WTC11 (cell line): ENCODE measurements at regions not wholly inside any gene's neighbourhood (a gene's known extent, or its start where the extent isn't known, plus 50 kb on each side); places are given as distances from the start of the nearest gene placed in this dataset.

Experiments used
- ATAC-seq: fragments of 200-7000 bp; cut with Tn5 transposase; 2 replicates; pipeline ENCODE4 v1.10.0; 2021; ENCODE audit warnings: mild to moderate bottlenecking, moderate library complexity
- CTCF ChIA-PET: fragments of 300-600 bp; sonication (Branson Sonifier 250); formaldehyde crosslinking; loops from one replicate; lab custom pipeline; 2021; ENCODE audit warnings: antibody characterized with exemption; lab: Charles Lee
- POLR2A ChIA-PET: fragments of 350-600 bp; sonication (Branson Sonifier 250); formaldehyde crosslinking; loops from one replicate; lab custom pipeline; 2021; ENCODE audit warnings: antibody characterized with exemption; lab: Charles Lee
- DNase-seq: peaks from one replicate; pipeline ENCODE4 v3.0.0; 2021; ENCODE audit warnings: low spot score
- H3K27ac Mint-ChIP-seq: 2 replicates; pipeline ENCODE4 v1.8.0; 2021; ENCODE audit warnings: mixed read lengths
- H3K27me3 Mint-ChIP-seq: 2 replicates; pipeline ENCODE4 v1.8.0; 2021; ENCODE audit warnings: low read depth, mild to moderate bottlenecking, moderate library complexity, mixed read lengths
- H3K36me3 Mint-ChIP-seq: 2 replicates; pipeline ENCODE4 v1.8.0; 2021; ENCODE audit warnings: mixed read lengths
- H3K4me1 Mint-ChIP-seq: 2 replicates; pipeline ENCODE4 v1.8.0; 2022; ENCODE audit warnings: mixed read lengths
- H3K4me3 Mint-ChIP-seq: 2 replicates; pipeline ENCODE4 v1.8.0; 2021; ENCODE audit warnings: mild to moderate bottlenecking, moderate library complexity, mixed read lengths
- H3K9me3 Mint-ChIP-seq: 2 replicates; pipeline ENCODE4 v1.8.0; 2021; ENCODE audit warnings: mixed read lengths
- AFF4 ChIP-seq: sonication (generic); formaldehyde crosslinking; IDR thresholded peaks from 2 replicates; pipeline ENCODE4 v1.8.1; 2023; ENCODE audit warnings: mild to moderate bottlenecking, missing genetic modification reagents, borderline replicate concordance
- CREM ChIP-seq: sonication (generic); formaldehyde crosslinking; IDR thresholded peaks from 2 replicates; pipeline ENCODE4 v1.8.1; 2022; ENCODE audit warnings: mild to moderate bottlenecking, missing genetic modification reagents, moderate library complexity
- CTCF ChIP-seq: fragments of 200-600 bp; IDR thresholded peaks from 2 replicates; pipeline ENCODE4 v1.8.0; 2022; ENCODE audit warnings: antibody characterized with exemption
- E2F4 ChIP-seq: sonication (generic); formaldehyde crosslinking; IDR thresholded peaks from 2 replicates; pipeline ENCODE4 v1.8.1; 2022; ENCODE audit warnings: low read depth, mild to moderate bottlenecking, moderate library complexity, missing genetic modification reagents, borderline replicate concordance
- ESRRA ChIP-seq: sonication (generic); formaldehyde crosslinking; IDR thresholded peaks from 2 replicates; pipeline ENCODE4 v1.8.1; 2022; ENCODE audit warnings: mild to moderate bottlenecking, missing genetic modification reagents, borderline replicate concordance
- ETV6 ChIP-seq: sonication (generic); formaldehyde crosslinking; IDR thresholded peaks from 2 replicates; pipeline ENCODE4 v1.8.1; 2022; ENCODE audit warnings: mild to moderate bottlenecking, missing genetic modification reagents
- GABPB1 ChIP-seq: sonication (generic); formaldehyde crosslinking; IDR thresholded peaks from 2 replicates; pipeline ENCODE4 v1.8.1; 2023; ENCODE audit warnings: mild to moderate bottlenecking, missing genetic modification reagents
- IRF2 ChIP-seq: sonication (generic); formaldehyde crosslinking; IDR thresholded peaks from 2 replicates; pipeline ENCODE4 v1.8.0; 2022; ENCODE audit warnings: low read depth, missing genetic modification reagents, borderline replicate concordance
- MXD4 ChIP-seq: fragments of 250-450 bp; sonication (Bioruptor Pico); IDR thresholded peaks from 2 replicates; pipeline ENCODE4 v1.8.0; 2021; ENCODE audit warnings: mild to moderate bottlenecking, moderate library complexity, borderline replicate concordance
- NFATC4 ChIP-seq: fragments of 250-450 bp; sonication (Bioruptor Pico); IDR thresholded peaks from 2 replicates; pipeline ENCODE4 v1.9.0; 2021; ENCODE audit warnings: mild to moderate bottlenecking
- SMAD3 ChIP-seq: sonication (generic); formaldehyde crosslinking; IDR thresholded peaks from 2 replicates; pipeline ENCODE4 v1.8.0; 2022; ENCODE audit warnings: missing genetic modification reagents, mild to moderate bottlenecking, borderline replicate concordance
- SMAD4 ChIP-seq: sonication (generic); formaldehyde crosslinking; IDR thresholded peaks from 2 replicates; pipeline ENCODE4 v1.8.0; 2022; ENCODE audit warnings: mild to moderate bottlenecking, missing genetic modification reagents
- SP1 ChIP-seq: sonication (generic); formaldehyde crosslinking; conservative IDR thresholded peaks from 2 replicates; pipeline ENCODE4 v1.8.1; 2022; ENCODE audit warnings: missing genetic modification reagents
- USF2 ChIP-seq: sonication (generic); formaldehyde crosslinking; IDR thresholded peaks from 2 replicates; pipeline ENCODE4 v1.8.1; 2023; ENCODE audit warnings: mild to moderate bottlenecking, missing genetic modification reagents, moderate library complexity
- ZNF317 ChIP-seq: sonication (generic); formaldehyde crosslinking; IDR thresholded peaks from 2 replicates; pipeline ENCODE4 v1.8.1; 2023; ENCODE audit warnings: low read depth, mild to moderate bottlenecking, moderate library complexity, missing genetic modification reagents, borderline replicate concordance
- TF ChIP-seq, protein P1 (sequence below): sonication (generic); formaldehyde crosslinking; conservative IDR thresholded peaks from 2 replicates; pipeline ENCODE4 v1.8.1; 2022; ENCODE audit warnings: mild to moderate bottlenecking, missing genetic modification reagents
- TF ChIP-seq, protein P2 (sequence below): sonication (generic); formaldehyde crosslinking; IDR thresholded peaks from 2 replicates; pipeline ENCODE4 v1.8.1; 2023; ENCODE audit warnings: mild to moderate bottlenecking, missing genetic modification reagents

GRCh38 chr5:106858616-106859015 lies 812.1 kb downstream of the EFNA5 start:
- no peak for TF ChIP-seq ETV6
- TF ChIP-seq, protein P1, sequence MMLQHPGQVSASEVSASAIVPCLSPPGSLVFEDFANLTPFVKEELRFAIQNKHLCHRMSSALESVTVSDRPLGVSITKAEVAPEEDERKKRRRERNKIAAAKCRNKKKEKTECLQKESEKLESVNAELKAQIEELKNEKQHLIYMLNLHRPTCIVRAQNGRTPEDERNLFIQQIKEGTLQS = no peak
- TF ChIP-seq, all 79 proteins: peak for 0
- peaks cover 9% of the 10 kb centered on the region for H3K9me3 Mint-ChIP-seq
- no peak overlapping the region for H3K27ac Mint-ChIP-seq
- H3K4me3 Mint-ChIP-seq = no peak overlapping the region
- peaks cover 15% of the 10 kb centered on the region for H3K36me3 Mint-ChIP-seq
- ChIA-PET CTCF (interaction anchor here (0.6 kb wide), 1 partner anchor 390 kb away, joined by 3 read pairs; no protein-coding TSS in a partner anchor), POLR2A (no interaction called here)
- DNase-seq (no peak), ATAC-seq (peak; percentile 65)
- H3K4me1 Mint-ChIP-seq = peaks cover 35% of the 10 kb centered on the region
- no peaks in the 10 kb centered on the region for H3K27me3 Mint-ChIP-seq

DNA sequence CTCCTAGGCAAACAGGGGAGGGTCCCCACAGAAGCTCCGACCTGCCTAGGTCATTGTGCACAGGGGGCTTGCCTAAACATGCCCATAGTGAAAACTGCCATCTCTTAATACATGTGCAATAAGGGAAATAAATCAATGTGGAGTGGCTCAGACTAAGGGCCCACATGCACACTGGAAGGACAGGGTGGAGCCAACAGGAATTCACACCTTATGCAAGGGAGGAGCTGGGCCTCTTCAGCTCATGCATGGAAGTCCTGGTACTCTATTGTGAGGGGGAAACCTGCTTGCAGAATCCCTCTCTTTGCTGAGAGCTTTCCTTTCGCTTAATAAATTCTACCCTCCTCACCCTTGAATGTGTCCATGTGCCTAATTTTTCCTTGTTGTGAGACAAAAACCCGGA lies 815.8 kb downstream of the EFNA5 start:
- CTCF ChIA-PET = interaction anchor here (1.0 kb wide), 1 partner anchor 11 kb away, joined by 5 read pairs; no protein-coding TSS in a partner anchor
- TF ChIP-seq ZNF317 (CRISPR knock-in tag) = no peak
- no peak for TF ChIP-seq USF2 (CRISPR knock-in tag)
- TF ChIP-seq NFATC4 (CRISPR knock-in tag) = no peak
- TF ChIP-seq ETV6 = no peak
- TF ChIP-seq SMAD4 = no peak
- TF ChIP-seq CTCF = no peak
- TF ChIP-seq, protein P2, sequence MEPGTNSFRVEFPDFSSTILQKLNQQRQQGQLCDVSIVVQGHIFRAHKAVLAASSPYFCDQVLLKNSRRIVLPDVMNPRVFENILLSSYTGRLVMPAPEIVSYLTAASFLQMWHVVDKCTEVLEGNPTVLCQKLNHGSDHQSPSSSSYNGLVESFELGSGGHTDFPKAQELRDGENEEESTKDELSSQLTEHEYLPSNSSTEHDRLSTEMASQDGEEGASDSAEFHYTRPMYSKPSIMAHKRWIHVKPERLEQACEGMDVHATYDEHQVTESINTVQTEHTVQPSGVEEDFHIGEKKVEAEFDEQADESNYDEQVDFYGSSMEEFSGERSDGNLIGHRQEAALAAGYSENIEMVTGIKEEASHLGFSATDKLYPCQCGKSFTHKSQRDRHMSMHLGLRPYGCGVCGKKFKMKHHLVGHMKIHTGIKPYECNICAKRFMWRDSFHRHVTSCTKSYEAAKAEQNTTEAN = no peak
- TF ChIP-seq IRF2 (CRISPR knock-in tag) = no peak
- TF ChIP-seq ESRRA (CRISPR knock-in tag) = no peak
- TF ChIP-seq MXD4 = no peak
- TF ChIP-seq E2F4 = no peak
- no peak for TF ChIP-seq AFF4 (CRISPR knock-in tag)
- TF ChIP-seq CREM (CRISPR knock-in tag) = no peak
- no peak for TF ChIP-seq GABPB1 (CRISPR knock-in tag)
- no peak for TF ChIP-seq SMAD3 (CRISPR knock-in tag)
- no peak for TF ChIP-seq SP1 (CRISPR knock-in tag)
- H3K27me3 Mint-ChIP-seq = no peaks in the 10 kb centered on the region
- no peak overlapping the region for H3K27ac Mint-ChIP-seq
- POLR2A ChIA-PET = no interaction called here
- peak; percentile 39; the same call in 1 of the 2 replicates for ATAC-seq
- peaks cover 9% of the 10 kb centered on the region for H3K9me3 Mint-ChIP-seq
- no peak overlapping the region for H3K4me3 Mint-ChIP-seq
- H3K4me1 Mint-ChIP-seq = peaks cover 31% of the 10 kb centered on the region
- peaks cover 15% of the 10 kb centered on the region for H3K36me3 Mint-ChIP-seq
- DNase-seq = no peak
